Stomach (tissue), 4 donors: ENCODE measurements at regions not wholly inside any gene's neighbourhood (a gene's known extent, or its start where the extent isn't known, plus 50 kb on each side); places are given as distances from the start of the nearest gene placed in this dataset.

Experiments used
- POLR2A ChIP-seq, 4 donors: fragments of 450-650 bp; IDR thresholded peaks; one replicate each; pipeline ENCODE4 v1.6.1; 2016; ENCODE audit warnings: antibody characterized with exemption in 4 of 4, control low read depth in 2 of 4, mild to moderate bottlenecking in 1 of 4, moderate library complexity in 1 of 4
- TF ChIP-seq, protein P1 (sequence below), 7 experiments: fragments of 450-650 bp in 4 of 7; fragments of 200-600 bp in 3 of 7; sonication (generic) in 3 of 7; IDR thresholded peaks; one replicate each; pipeline ENCODE4 v1.5.1; 2016 to 2019; ENCODE audit warnings: antibody characterized with exemption in 7 of 7, control low read depth in 2 of 7, mild to moderate bottlenecking in 1 of 7

DNA sequence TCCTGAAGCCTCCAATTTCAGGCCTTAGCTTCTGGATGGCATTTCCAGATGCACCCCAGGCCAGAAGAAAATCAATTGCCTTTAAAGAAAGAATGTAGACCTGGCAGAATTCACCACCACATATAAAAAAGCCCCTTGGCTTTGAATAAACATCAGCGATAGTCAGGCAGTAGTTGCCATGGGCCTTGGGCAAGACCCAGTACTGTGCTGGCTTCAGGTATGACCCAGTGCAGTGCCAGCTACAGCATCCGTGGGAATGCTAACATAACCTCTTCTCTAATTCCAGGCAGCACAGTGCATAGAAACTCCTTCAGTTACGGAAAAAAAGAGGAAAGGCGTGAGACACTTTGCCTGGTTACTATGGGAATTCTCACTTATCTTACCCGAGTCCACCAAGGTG, 539.6 kb upstream of the LRRTM4 start:
- TF ChIP-seq, protein P1, sequence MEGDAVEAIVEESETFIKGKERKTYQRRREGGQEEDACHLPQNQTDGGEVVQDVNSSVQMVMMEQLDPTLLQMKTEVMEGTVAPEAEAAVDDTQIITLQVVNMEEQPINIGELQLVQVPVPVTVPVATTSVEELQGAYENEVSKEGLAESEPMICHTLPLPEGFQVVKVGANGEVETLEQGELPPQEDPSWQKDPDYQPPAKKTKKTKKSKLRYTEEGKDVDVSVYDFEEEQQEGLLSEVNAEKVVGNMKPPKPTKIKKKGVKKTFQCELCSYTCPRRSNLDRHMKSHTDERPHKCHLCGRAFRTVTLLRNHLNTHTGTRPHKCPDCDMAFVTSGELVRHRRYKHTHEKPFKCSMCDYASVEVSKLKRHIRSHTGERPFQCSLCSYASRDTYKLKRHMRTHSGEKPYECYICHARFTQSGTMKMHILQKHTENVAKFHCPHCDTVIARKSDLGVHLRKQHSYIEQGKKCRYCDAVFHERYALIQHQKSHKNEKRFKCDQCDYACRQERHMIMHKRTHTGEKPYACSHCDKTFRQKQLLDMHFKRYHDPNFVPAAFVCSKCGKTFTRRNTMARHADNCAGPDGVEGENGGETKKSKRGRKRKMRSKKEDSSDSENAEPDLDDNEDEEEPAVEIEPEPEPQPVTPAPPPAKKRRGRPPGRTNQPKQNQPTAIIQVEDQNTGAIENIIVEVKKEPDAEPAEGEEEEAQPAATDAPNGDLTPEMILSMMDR (IDR thresholded peaks at IDR 0.05), result no peak
- TF ChIP-seq POLR2A (IDR thresholded peaks at IDR 0.05), result no peak
